Ureter (tissue), 1 donor: ENCODE measurements at regions not wholly inside any gene's neighbourhood (a gene's known extent, or its start where the extent isn't known, plus 50 kb on each side); places are given as distances from the start of the nearest gene placed in this dataset.
"Not testable (repeated sequence)": the region's sequence is repeated elsewhere in the genome, so short reads cannot be mapped to it uniquely, and the experiment has no call there.

ENCODE experiments used
- DNase-seq: peaks from one replicate; pipeline ENCODE4 v3.0.0-alpha.2; 2020; ENCODE audit warnings: low spot score
- donor health status: DM: yes; HTN: yes; CAD: no.

- DNase-seq, result no peak
Measured at GRCh38 chr11:38155856-38156255, 1557.8 kb upstream of the RAG2 start.

DNA sequence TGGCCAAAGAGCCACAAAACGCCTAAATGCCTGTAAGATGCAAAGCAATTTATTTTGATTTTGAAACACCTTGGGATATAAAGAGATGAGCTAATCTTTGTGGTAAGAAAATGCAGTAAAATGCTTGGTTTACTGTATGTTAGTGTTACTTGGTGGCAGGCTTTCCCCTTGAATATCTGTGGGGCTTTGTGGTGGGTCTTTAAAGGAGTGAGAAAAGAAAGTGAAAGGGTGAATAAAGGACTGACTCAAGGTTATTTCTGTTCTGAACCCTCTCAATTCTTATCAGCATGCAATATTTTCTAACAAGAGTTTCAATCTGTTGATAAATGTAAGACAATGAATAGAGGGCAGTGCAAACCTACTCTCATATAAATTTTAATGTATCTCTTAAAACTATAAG lies 1555.9 kb upstream of the RAG2 start:
- no peak for DNase-seq

- no peak for DNase-seq
Measured at GRCh38 chr11:38143852-38144251, 1545.8 kb upstream of the RAG2 start.

- no peak for DNase-seq
Measured at GRCh38 chr11:38138972-38139371, 1540.9 kb upstream of the RAG2 start.

DNA sequence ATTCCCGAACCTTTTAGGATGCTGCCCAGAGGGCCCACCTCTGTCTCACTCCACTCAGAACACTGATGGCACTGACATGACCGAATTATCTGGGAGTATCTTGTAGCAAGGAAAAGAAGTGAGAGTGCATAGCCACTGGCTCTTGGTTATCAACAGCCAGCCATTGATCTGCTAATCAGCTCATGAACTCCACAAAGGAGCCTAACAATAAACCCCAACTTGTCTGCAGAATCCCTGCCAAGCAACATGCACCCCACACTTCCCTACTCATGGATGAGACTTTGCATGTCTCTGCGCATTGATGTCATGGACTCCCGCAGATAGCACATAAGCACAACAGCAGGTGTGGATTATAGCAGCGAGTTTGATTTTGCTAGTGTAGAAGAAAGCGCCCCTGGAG lies 1538.9 kb upstream of the RAG2 start:
- no peak for DNase-seq

- no peak for DNase-seq
Measured at GRCh38 chr11:38131535-38131934, 1533.5 kb upstream of the RAG2 start.

- DNase-seq, result no peak
Measured at GRCh38 chr11:38130976-38131375, 1532.9 kb upstream of the RAG2 start.

- DNase-seq, result no peak
Measured at GRCh38 chr11:38130514-38130913, 1532.5 kb upstream of the RAG2 start.

- DNase-seq, result no peak
Measured at GRCh38 chr11:38123673-38124072, 1525.6 kb upstream of the RAG2 start.

DNA sequence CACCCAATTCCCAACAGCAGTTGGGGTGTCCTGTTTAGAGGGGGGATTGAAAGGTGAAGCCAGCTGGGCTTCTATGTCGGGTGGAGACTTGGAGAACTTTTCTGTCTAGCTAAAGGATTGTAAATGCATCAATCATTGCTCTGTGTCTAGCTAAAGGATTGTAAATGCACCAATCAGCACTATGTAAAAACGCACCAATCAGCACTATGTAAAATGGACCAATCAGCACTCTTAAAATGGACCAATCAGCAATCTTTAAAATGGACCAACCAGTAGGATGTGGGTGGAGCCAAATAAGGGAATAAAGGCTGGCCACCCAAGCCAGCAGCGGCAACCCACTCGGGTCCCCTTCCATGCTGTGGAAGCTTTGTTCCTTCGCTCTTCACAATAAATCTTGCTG lies 1518.6 kb upstream of the RAG2 start:
- not testable (repeated sequence) for DNase-seq

GRCh38 chr11:38115381-38115780 lies 1517.3 kb upstream of the RAG2 start:
- DNase-seq, result not testable (repeated sequence)

DNA sequence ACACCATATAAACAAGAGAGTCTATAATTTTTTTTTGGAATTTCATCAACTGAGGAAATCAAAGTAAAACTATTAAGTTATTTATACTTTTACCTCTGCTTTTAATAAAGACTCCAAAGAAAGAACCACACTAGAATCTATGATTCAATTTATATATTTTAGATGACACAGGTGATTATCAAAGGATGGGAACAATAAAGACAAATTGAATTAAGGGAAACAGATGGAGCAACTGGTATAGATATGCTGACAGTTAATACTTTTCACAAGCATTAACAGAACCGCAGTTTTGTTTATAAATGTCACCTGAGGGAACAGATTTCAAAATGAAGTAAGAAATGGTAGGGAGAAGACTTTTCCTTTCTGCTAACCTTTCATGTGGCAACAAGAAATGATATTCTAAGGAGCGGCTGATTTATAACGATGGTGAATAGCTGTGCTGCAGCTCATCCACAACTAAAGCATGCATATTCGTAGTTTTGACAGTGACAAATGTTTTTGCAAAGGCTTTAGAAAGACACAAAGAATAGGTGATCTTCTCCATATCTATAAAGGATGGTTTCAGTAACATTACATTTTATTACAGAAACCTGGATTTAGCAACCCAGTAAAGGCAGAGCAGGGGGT lies 1502.9 kb upstream of the RAG2 start:
- no peak for DNase-seq

- DNase-seq, result no peak
Measured at GRCh38 chr11:38095268-38095667, 1497.2 kb upstream of the RAG2 start.

DNA sequence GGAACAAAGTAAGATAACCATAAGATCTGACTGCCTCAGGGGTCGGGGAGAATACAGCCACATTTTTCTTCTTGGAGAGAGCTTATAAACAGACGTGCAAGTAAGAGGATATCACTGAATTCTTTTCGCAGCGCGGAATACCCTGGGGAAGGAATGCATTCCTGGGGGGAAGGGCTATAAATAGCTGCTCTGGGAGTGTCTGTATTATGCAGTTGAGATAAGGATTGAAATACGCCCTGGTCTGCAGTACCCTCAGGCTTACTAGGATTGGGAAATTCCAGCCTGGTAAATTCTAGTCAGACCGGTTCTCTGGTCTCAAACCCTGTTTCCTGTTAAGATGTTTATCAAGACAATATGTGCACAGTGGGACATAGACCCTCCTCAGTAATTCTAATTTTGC lies 1491.7 kb upstream of the RAG2 start:
- DNase-seq, result no peak

GRCh38 chr11:38060920-38061319 lies 1462.9 kb upstream of the RAG2 start:
- no peak for DNase-seq

- DNase-seq, result no peak
Measured at GRCh38 chr11:38060136-38060535, 1462.1 kb upstream of the RAG2 start.

GRCh38 chr11:38046571-38047135 lies 1448.6 kb upstream of the RAG2 start:
- DNase-seq, result no peak

DNA sequence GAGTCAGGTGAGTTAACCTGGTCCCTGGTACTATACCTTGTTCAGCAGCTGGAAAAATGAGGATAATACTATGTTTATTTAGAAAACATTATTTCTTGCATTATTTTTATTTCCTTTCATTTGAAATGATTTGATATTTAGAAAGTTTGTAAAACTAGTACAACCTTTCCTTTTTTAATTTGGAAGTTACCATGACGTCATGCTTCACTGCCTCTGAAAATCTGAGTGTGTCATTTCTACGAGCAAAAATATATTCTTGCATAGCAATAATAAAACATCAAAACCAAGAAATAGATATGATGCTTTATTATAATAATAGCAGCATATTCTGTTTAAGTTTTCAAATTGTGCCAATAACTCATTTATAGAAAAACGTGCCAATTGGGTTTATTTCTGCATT lies 1445.0 kb upstream of the RAG2 start:
- DNase-seq, result no peak

DNA sequence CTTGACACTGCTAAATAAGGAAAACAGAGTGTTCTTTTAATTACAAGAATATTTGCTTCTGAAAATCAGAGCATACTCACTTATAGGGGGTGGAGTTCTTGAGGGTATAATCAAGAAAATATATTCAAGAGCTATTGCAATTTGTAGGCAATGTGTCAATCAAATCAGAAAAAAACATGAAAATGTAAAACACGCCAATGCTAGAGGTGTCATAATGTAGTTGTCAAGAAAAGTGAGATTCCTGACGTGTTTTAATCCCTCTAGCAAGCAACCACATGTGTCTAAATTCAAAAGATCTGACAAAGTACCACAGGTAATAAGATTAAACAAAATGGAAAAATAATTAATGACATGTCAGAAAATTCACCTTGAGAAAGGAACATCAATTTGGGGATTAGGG lies 1440.7 kb upstream of the RAG2 start:
- no peak for DNase-seq

GRCh38 chr11:38019072-38019775 lies 1421.2 kb upstream of the RAG2 start:
- no peak for DNase-seq

GRCh38 chr11:38014405-38014804 lies 1416.4 kb upstream of the RAG2 start:
- DNase-seq, result no peak

DNA sequence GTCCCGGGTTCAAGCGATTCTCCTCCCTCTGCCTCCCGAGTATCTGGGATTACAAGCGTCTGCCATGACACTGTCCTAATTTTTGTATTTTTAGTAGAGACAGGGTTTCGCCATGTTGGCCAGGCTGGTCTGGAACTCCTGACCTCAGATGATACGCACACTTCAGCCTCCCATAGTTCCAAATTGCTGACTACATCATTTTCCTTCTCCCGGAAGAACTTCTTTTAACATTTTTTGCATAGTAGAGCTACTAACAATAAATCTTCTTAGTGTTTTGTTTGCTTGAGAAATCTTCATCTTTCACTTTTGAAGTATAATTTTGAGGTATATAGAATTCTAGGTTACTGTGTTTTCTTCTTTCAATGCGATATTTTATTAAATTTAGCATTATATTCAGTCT lies 1415.1 kb upstream of the RAG2 start:
- DNase-seq, result no peak

GRCh38 chr11:38011496-38011895 lies 1413.5 kb upstream of the RAG2 start:
- no peak for DNase-seq

GRCh38 chr11:38009932-38010331 lies 1411.9 kb upstream of the RAG2 start:
- DNase-seq, result no peak
